A549 (cell line): ENCODE measurements at regions not wholly inside any gene's neighbourhood (a gene's known extent, or its start where the extent isn't known, plus 50 kb on each side); places are given as distances from the start of the nearest gene placed in this dataset.
A peak's percentile ranks its signal among the peaks of the same experiment; 100 is the strongest.

ENCODE experiments used
- ATAC-seq, 2 experiments: fragments of 200-7000 bp in 1 of 2; fragments of >200 bp in 1 of 2; cut with Nextera tagmentation in 1 of 2; cut with Tn5 transposase in 1 of 2; 3 replicates each; pipeline versions ENCODE4 v1.8.0 to v1.9.1; 2018 to 2020; ENCODE audit warnings: mild to moderate bottlenecking in 1 of 2, moderate library complexity in 1 of 2
- CTCF ChIA-PET: fragments of 300-600 bp; sonication (Branson Sonifier 250); formaldehyde crosslinking; extraction: SDS; loops from one replicate; lab custom pipeline; 2021; ENCODE audit warnings: antibody characterized with exemption, inconsistent platforms; lab: Yijun Ruan, JAX
- POLR2A ChIA-PET: fragments of 350-600 bp; formaldehyde crosslinking; extraction: SDS; loops from one replicate; lab custom pipeline; 2021; ENCODE audit warnings: antibody characterized with exemption, inconsistent platforms; lab: Yijun Ruan, JAX
- DNase-seq, 2 experiments: peaks; one replicate each; pipeline versions ENCODE4 v3.0.0 to v3.0.0-alpha.2; 2011 to 2016; ENCODE audit warnings: low read depth in 1 of 2, low spot score in 1 of 2
- FAIRE-seq: peaks from 2 replicates; lab custom pipeline; 2011; peaks lifted over from hg19 to GRCh38; lab: Jason Lieb, UNC
- H3K27ac ChIP-seq, 2 experiments: fragments of >200 bp; sonication (Bioruptor Twin); formaldehyde crosslinking; 3 replicates each; pipeline ENCODE4 v1.5.1; 2016 to 2017
- H3K4me1 ChIP-seq: fragments of >200 bp; sonication (Bioruptor Twin); formaldehyde crosslinking; 3 replicates; pipeline ENCODE4 v1.6.1; 2016
- H3K4me2 ChIP-seq: fragments of >200 bp; sonication (Bioruptor Twin); formaldehyde crosslinking; 3 replicates; pipeline ENCODE4 v1.6.1; 2016
- H3K4me3 ChIP-seq: fragments of >200 bp; sonication (Bioruptor Twin); formaldehyde crosslinking; 3 replicates; pipeline ENCODE4 v1.5.1; 2016
- H3K9me3 ChIP-seq: fragments of >200 bp; sonication (Bioruptor Twin); formaldehyde crosslinking; 3 replicates; pipeline ENCODE4 v1.6.1; 2016
- CBX2 ChIP-seq: fragments of 200-600 bp; sonication (generic); IDR thresholded peaks from 2 replicates; pipeline ENCODE4 v1.6.1; 2016; ENCODE audit warnings: low read depth, mild to moderate bottlenecking, borderline replicate concordance
- CBX8 ChIP-seq: fragments of 200-600 bp; sonication (generic); IDR thresholded peaks from 2 replicates; pipeline ENCODE4 v1.6.1; 2016
- CEBPB ChIP-seq, 2 experiments: fragments of >200 bp in 1 of 2; sonication (Bioruptor Twin) in 1 of 2; formaldehyde crosslinking in 1 of 2; IDR thresholded peaks; 2 replicates each; pipeline ENCODE4 v1.6.1; 2012 to 2016
- CHD2 ChIP-seq: fragments of 150-350 bp; IDR thresholded peaks from 2 replicates; pipeline ENCODE4 v1.6.1; 2014; ENCODE audit warnings: low read length; ENCODE audit not compliant: partially characterized antibody
- CHD4 ChIP-seq: fragments of 200-600 bp; sonication (generic); IDR thresholded peaks from 2 replicates; pipeline ENCODE4 v1.6.1; 2016; ENCODE audit warnings: antibody characterized with exemption, mild to moderate bottlenecking, borderline replicate concordance
- EHF ChIP-seq: fragments of 250-450 bp; sonication (Bioruptor Pico); IDR thresholded peaks from 2 replicates; pipeline ENCODE4 v1.5.0; 2020; ENCODE audit warnings: mild to moderate bottlenecking
- ESRRA ChIP-seq: fragments of 150-350 bp; IDR thresholded peaks from 2 replicates; pipeline ENCODE4 v1.6.1; 2014; ENCODE audit warnings: mild to moderate bottlenecking, low read length, borderline replicate concordance
- FOXS1 ChIP-seq: fragments of 250-450 bp; sonication (Bioruptor Pico); IDR thresholded peaks from 2 replicates; pipeline ENCODE4 v1.5.0; 2020; ENCODE audit warnings: mild to moderate bottlenecking, moderate library complexity
- HEYL ChIP-seq: fragments of 250-450 bp; sonication (Bioruptor Pico); IDR thresholded peaks from 2 replicates; pipeline ENCODE4 v1.8.0; 2021; ENCODE audit warnings: mild to moderate bottlenecking, moderate library complexity
- HOXA7 ChIP-seq: fragments of 250-450 bp; sonication (Bioruptor Pico); IDR thresholded peaks from 2 replicates; pipeline ENCODE4 v1.5.0; 2020; ENCODE audit warnings: mild to moderate bottlenecking, moderate library complexity
- JUN ChIP-seq, 2 experiments: fragments of >200 bp; sonication (Bioruptor Twin); formaldehyde crosslinking; IDR thresholded peaks; 2 replicates in 1 of 2; 3 replicates in 1 of 2; pipeline ENCODE4 v1.6.1; 2016 to 2017
- JUNB ChIP-seq: fragments of >200 bp; sonication (Bioruptor Twin); formaldehyde crosslinking; IDR thresholded peaks from 2 replicates; pipeline ENCODE4 v1.6.1; 2016
- KDM5A ChIP-seq: fragments of 200-600 bp; sonication (generic); IDR thresholded peaks from 2 replicates; pipeline ENCODE4 v1.6.1; 2016; ENCODE audit warnings: antibody characterized with exemption, mild to moderate bottlenecking
- NFE2L2 ChIP-seq: fragments of 150-350 bp; conservative IDR thresholded peaks from 2 replicates; pipeline ENCODE4 v1.6.1; 2014; ENCODE audit warnings: low read length
- NPAS2 ChIP-seq: fragments of 250-450 bp; sonication (Bioruptor Pico); IDR thresholded peaks from 2 replicates; pipeline ENCODE4 v1.8.0; 2022; ENCODE audit warnings: mild to moderate bottlenecking, moderate library complexity, borderline replicate concordance
- PBX3 ChIP-seq: IDR thresholded peaks from 2 replicates; pipeline ENCODE4 v1.6.1; 2012
- PHF8 ChIP-seq: fragments of 200-600 bp; sonication (generic); IDR thresholded peaks from 2 replicates; pipeline ENCODE4 v1.6.1; 2016; ENCODE audit warnings: low read depth, mild to moderate bottlenecking, antibody characterized with exemption, moderate library complexity, borderline replicate concordance
- POLR2A ChIP-seq: IDR thresholded peaks from 2 replicates; pipeline ENCODE4 v1.6.1; 2012; ENCODE audit warnings: mild to moderate bottlenecking, low read length
- RFX5 ChIP-seq: fragments of 450-650 bp; IDR thresholded peaks from 2 replicates; pipeline ENCODE4 v1.7.1; 2014; ENCODE audit warnings: antibody characterized with exemption, mild to moderate bottlenecking, moderate library complexity
- SREBF2 ChIP-seq: fragments of 450-650 bp; IDR thresholded peaks from 2 replicates; pipeline ENCODE4 v1.6.1; 2014; ENCODE audit warnings: mild to moderate bottlenecking, moderate library complexity
- TFCP2L1 ChIP-seq: fragments of 250-450 bp; sonication (Bioruptor Pico); IDR thresholded peaks from 2 replicates; pipeline ENCODE4 v1.5.0; 2021; ENCODE audit warnings: mild to moderate bottlenecking
- TP53 ChIP-seq: fragments of 250-450 bp; sonication (Bioruptor Pico); IDR thresholded peaks from 2 replicates; pipeline ENCODE4 v1.5.0; 2021; ENCODE audit warnings: mild to moderate bottlenecking, moderate library complexity
- ZC3H11A ChIP-seq: fragments of 450-650 bp; IDR thresholded peaks from 2 replicates; pipeline ENCODE4 v1.6.1; 2014; ENCODE audit warnings: antibody characterized with exemption, mild to moderate bottlenecking
- ZFP36 ChIP-seq: fragments of 450-650 bp; IDR thresholded peaks from 2 replicates; pipeline ENCODE4 v1.6.1; 2014; ENCODE audit warnings: borderline replicate concordance; ENCODE audit not compliant: partially characterized antibody
- ZNF302 ChIP-seq: fragments of 250-450 bp; sonication (Bioruptor Pico); IDR thresholded peaks from 2 replicates; pipeline ENCODE4 v1.9.0; 2021; ENCODE audit warnings: inconsistent platforms, mild to moderate bottlenecking, moderate library complexity
- ZSCAN20 ChIP-seq: fragments of 250-450 bp; sonication (Bioruptor Pico); IDR thresholded peaks from 2 replicates; pipeline ENCODE4 v1.8.0; 2022; ENCODE audit warnings: mild to moderate bottlenecking, moderate library complexity
- WGBS: methylation state at CpG from one replicate; pipeline ENCODE4 v1.1.6; 2017; ENCODE audit errors: missing lambda C conversion rate; 5-methylcytosine and 5-hydroxymethylcytosine counted together
- TF ChIP-seq, protein P1 (sequence below): fragments of 450-650 bp; IDR thresholded peaks from 2 replicates; pipeline ENCODE4 v1.6.1; 2014; ENCODE audit warnings: antibody characterized with exemption
- TF ChIP-seq, protein P2 (sequence below): fragments of >200 bp; sonication (Bioruptor Twin); formaldehyde crosslinking; IDR thresholded peaks from 3 replicates; pipeline ENCODE4 v1.6.1; 2016
- TF ChIP-seq, protein P3 (sequence below): fragments of 250-450 bp; sonication (Bioruptor Pico); IDR thresholded peaks from 2 replicates; pipeline ENCODE4 v1.5.0; 2021; ENCODE audit warnings: mild to moderate bottlenecking, moderate library complexity, borderline replicate concordance
- TF ChIP-seq, protein P4 (sequence below): fragments of >200 bp; sonication (Bioruptor Twin); formaldehyde crosslinking; IDR thresholded peaks from 3 replicates; pipeline ENCODE4 v1.5.1; 2016
- TF ChIP-seq, protein P5 (sequence below): fragments of 250-450 bp; sonication (Bioruptor Pico); IDR thresholded peaks from 2 replicates; pipeline ENCODE4 v1.5.0; 2020; ENCODE audit warnings: low read depth, mild to moderate bottlenecking, moderate library complexity
- TF ChIP-seq, protein P6 (sequence below): IDR thresholded peaks from 2 replicates; pipeline ENCODE4 v1.6.1; 2012
- TF ChIP-seq, protein P7 (sequence below): fragments of 150-350 bp; IDR thresholded peaks from 2 replicates; pipeline ENCODE4 v1.6.1; 2014; ENCODE audit warnings: low read depth, mild to moderate bottlenecking, low read length

DNA sequence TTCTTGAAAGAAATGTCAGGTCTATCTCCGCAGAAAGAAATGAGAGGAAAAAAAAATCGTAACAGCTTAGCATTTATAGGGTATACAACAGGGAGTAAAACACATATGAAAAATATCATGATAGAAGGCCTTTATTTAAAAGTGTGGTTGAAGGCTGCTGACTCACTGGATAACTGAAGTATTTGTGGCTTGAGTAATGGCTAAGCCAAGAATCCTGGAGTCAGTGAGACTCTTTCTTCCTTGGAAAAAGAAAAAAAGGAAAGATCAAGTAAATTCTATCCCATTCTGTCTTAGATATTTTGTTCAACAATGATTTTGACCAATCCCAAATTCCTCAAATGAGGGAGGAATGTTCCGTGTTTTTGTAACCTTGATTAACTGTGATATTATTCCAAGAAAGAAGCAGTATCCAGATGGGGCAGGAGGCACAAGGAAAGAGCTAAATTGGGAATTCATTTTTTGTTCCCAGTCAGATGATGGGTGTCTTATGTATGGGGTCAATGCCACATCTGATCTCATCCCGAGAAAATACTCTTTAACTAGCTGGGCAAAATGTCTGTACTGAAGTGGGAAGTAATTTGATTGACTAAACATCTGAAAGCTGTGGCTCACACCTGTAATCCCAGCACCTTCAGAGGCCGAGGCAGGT is 64.3 kb upstream of the MYO10 start:
- Histone ChIP-seq H3K9me3 (no peaks in the 10 kb centered on the region), H3K27ac (peak overlapping the region; percentile 64 to 86), H3K4me1 (peaks cover 19% of the 10 kb centered on the region), H3K4me2 (peak overlapping the region; percentile 55), H3K4me3 (no peak overlapping the region)
- peak; percentile 39 to 64 for DNase-seq
- ChIA-PET POLR2A (interaction anchor here (0.6 to 1.8 kb wide), 3 partner anchors 24 to 64 kb away, joined by 3 to 13 read pairs (median 4); partner anchors contain the start of gene MYO10), CTCF (interaction anchor here (0.5 to 3.1 kb wide), 11 partner anchors 26 to 209 kb away, joined by 3 to 11 read pairs (median 3); no protein-coding TSS in a partner anchor)
- peak; percentile 93 to 95 for ATAC-seq
- 29% methylated on average over 4 of the region's 5 CpGs for WGBS
- peak; percentile 68 for FAIRE-seq
- TF ChIP-seq SREBF2 (no peak), JUNB (peak; percentile 63), CHD4 (no peak), HOXA7 (CRISPR knock-in tag) (no peak), ESRRA (no peak), JUN (IDR thresholded peaks at IDR 0.05) (0 out of 5 replicates have a peak, but pooled peaks of 1 of the 2 experiments have one; percentile 31), HEYL (CRISPR knock-in tag) (no peak), FOXS1 (CRISPR knock-in tag) (no peak), ZC3H11A (no peak), PHF8 (no peak), POLR2A (no peak), CBX2 (no peak), PBX3 (no peak), NFE2L2 (no peak), TP53 (CRISPR knock-in tag) (no peak), ZSCAN20 (CRISPR knock-in tag) (no peak), CEBPB (IDR thresholded peaks at IDR 0.05) (no peak), RFX5 (no peak), KDM5A (no peak), TFCP2L1 (CRISPR knock-in tag) (no peak), ZNF302 (no peak), CHD2 (no peak), CBX8 (no peak), EHF (CRISPR knock-in tag) (no peak), NPAS2 (CRISPR knock-in tag) (no peak), ZFP36 (no peak)
- TF ChIP-seq, protein P1, sequence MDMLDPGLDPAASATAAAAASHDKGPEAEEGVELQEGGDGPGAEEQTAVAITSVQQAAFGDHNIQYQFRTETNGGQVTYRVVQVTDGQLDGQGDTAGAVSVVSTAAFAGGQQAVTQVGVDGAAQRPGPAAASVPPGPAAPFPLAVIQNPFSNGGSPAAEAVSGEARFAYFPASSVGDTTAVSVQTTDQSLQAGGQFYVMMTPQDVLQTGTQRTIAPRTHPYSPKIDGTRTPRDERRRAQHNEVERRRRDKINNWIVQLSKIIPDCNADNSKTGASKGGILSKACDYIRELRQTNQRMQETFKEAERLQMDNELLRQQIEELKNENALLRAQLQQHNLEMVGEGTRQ = no peak
- TF ChIP-seq, protein P2, sequence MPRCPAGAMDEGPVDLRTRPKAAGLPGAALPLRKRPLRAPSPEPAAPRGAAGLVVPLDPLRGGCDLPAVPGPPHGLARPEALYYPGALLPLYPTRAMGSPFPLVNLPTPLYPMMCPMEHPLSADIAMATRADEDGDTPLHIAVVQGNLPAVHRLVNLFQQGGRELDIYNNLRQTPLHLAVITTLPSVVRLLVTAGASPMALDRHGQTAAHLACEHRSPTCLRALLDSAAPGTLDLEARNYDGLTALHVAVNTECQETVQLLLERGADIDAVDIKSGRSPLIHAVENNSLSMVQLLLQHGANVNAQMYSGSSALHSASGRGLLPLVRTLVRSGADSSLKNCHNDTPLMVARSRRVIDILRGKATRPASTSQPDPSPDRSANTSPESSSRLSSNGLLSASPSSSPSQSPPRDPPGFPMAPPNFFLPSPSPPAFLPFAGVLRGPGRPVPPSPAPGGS = no peak
- TF ChIP-seq, protein P3, sequence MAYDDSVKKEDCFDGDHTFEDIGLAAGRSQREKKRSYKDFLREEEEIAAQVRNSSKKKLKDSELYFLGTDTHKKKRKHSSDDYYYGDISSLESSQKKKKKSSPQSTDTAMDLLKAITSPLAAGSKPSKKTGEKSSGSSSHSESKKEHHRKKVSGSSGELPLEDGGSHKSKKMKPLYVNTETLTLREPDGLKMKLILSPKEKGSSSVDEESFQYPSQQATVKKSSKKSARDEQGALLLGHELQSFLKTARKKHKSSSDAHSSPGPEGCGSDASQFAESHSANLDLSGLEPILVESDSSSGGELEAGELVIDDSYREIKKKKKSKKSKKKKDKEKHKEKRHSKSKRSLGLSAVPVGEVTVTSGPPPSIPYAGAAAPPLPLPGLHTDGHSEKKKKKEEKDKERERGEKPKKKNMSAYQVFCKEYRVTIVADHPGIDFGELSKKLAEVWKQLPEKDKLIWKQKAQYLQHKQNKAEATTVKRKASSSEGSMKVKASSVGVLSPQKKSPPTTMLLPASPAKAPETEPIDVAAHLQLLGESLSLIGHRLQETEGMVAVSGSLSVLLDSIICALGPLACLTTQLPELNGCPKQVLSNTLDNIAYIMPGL = no peak
- TF ChIP-seq, protein P4, sequence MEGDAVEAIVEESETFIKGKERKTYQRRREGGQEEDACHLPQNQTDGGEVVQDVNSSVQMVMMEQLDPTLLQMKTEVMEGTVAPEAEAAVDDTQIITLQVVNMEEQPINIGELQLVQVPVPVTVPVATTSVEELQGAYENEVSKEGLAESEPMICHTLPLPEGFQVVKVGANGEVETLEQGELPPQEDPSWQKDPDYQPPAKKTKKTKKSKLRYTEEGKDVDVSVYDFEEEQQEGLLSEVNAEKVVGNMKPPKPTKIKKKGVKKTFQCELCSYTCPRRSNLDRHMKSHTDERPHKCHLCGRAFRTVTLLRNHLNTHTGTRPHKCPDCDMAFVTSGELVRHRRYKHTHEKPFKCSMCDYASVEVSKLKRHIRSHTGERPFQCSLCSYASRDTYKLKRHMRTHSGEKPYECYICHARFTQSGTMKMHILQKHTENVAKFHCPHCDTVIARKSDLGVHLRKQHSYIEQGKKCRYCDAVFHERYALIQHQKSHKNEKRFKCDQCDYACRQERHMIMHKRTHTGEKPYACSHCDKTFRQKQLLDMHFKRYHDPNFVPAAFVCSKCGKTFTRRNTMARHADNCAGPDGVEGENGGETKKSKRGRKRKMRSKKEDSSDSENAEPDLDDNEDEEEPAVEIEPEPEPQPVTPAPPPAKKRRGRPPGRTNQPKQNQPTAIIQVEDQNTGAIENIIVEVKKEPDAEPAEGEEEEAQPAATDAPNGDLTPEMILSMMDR = no peak
- TF ChIP-seq, protein P5, sequence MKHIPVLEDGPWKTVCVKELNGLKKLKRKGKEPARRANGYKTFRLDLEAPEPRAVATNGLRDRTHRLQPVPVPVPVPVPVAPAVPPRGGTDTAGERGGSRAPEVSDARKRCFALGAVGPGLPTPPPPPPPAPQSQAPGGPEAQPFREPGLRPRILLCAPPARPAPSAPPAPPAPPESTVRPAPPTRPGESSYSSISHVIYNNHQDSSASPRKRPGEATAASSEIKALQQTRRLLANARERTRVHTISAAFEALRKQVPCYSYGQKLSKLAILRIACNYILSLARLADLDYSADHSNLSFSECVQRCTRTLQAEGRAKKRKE (CRISPR knock-in tag) = no peak
- TF ChIP-seq, protein P6, sequence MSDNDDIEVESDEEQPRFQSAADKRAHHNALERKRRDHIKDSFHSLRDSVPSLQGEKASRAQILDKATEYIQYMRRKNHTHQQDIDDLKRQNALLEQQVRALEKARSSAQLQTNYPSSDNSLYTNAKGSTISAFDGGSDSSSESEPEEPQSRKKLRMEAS = peak; percentile 17; the same call in 1 of the 2 replicates
- TF ChIP-seq, protein P7, sequence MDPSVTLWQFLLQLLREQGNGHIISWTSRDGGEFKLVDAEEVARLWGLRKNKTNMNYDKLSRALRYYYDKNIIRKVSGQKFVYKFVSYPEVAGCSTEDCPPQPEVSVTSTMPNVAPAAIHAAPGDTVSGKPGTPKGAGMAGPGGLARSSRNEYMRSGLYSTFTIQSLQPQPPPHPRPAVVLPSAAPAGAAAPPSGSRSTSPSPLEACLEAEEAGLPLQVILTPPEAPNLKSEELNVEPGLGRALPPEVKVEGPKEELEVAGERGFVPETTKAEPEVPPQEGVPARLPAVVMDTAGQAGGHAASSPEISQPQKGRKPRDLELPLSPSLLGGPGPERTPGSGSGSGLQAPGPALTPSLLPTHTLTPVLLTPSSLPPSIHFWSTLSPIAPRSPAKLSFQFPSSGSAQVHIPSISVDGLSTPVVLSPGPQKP = no peak
